Activated effector memory CD4-positive, alpha-beta T cell treated with anti-CD3 and anti-CD28 coated beads, Interleukin-2, amount 50 U/mL, for 16 hours (primary cell): ENCODE measurements at regions not wholly inside any gene's neighbourhood (a gene's known extent, or its start where the extent isn't known, plus 50 kb on each side); places are given as distances from the start of the nearest gene placed in this dataset.
"Not testable (repeated sequence)": the region's sequence is repeated elsewhere in the genome, so short reads cannot be mapped to it uniquely, and the experiment has no call there.

ENCODE experiments used
- DNase-seq: peaks from one replicate; pipeline ENCODE4 v3.0.0-alpha.2; 2020

GRCh38 chr4:123682931-123683330, 286.3 kb downstream of the SPRY1 start:
- no peak for DNase-seq

GRCh38 chr4:123684937-123685336, 288.3 kb downstream of the SPRY1 start:
- DNase-seq: not testable (repeated sequence)

DNA sequence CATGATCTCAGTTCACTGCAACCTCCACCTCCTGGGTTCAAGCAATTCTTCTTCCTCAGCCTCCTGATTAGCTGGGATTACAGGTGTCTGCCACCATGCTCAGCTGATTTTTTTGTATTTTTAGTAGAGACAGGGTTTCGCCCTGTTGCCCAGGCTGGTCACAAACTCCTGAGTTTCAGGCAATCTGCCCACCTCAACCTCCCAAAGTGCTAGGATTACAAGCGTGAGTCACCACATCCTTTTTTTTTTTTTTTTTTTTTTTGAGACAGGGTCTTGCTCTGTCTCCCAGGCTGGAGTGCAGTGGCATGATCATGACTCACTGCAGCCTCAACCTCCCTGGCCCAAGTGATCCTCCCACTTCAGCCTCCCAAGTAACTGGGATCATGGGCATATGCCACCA, 298.9 kb downstream of the SPRY1 start:
- DNase-seq: not testable (repeated sequence)

GRCh38 chr4:123696687-123697086, 300.1 kb downstream of the SPRY1 start:
- no peak for DNase-seq

GRCh38 chr4:123698556-123698955, 302.0 kb downstream of the SPRY1 start:
- no peak for DNase-seq

GRCh38 chr4:123699880-123700771, 303.5 kb downstream of the SPRY1 start:
- DNase-seq: no peak

DNA sequence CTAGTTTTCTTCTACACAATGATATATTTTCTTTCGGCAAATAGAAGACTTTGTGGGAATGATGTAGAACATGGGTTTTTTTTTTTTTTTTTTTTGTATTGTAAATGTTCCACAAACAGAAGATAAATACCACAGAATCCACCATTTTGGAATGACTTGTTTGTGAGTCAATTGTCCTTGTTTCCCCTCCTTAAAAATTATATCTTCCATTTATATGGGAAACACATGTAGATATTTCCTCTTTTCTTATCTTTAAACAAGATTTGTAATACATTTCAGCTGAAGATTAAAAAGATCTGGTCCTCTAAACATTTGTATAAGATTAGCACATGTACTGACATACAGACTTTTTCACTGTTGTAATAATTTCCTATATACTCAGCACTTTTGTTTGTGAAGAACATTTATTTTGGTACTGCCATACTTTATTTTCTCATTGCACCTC, 304.6 kb downstream of the SPRY1 start:
- DNase-seq: no peak

DNA sequence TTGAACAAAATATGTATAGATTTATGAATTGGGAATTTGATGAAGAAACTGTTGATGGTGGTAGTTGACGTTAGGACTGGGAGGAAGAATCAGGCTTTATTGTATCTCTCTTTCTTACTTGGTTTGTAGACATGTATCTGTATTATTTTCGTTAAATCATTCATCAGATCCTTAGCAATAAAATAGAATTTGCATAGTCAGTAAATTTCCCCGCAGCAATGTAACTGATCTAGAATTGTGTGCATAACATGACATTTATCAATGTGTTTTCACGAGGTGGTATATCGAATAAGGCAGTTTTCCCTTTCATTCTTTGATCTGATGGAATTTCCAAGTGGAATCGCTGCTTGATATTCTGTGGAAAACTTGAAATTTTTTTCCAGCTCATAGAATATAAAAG, 308.8 kb downstream of the SPRY1 start:
- no peak for DNase-seq

DNA sequence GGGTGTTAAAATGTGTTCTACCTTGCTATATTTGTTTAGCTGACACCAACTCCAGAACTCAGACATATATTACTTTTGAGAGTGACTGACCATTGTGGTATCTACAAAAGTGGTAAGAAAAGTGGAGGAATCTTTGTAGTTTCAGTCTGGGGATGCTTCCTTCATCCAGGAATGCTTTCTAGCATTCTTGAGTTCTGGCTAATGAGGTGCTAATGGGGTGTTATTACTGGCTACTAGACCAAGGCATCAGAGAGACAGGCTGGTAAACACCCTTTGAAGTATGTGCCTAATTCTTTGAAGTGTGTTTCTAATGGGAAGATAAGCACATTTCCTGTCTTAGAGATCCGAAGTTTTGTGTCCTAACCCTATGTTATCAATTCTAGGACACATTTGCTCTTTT, 310.4 kb downstream of the SPRY1 start:
- DNase-seq: no peak

GRCh38 chr4:123708902-123709301, 312.3 kb downstream of the SPRY1 start:
- DNase-seq: no peak

- DNase-seq: no peak
These were observed 312.7 kb downstream of the SPRY1 start for GRCh38 chr4:123709336-123709735.

DNA sequence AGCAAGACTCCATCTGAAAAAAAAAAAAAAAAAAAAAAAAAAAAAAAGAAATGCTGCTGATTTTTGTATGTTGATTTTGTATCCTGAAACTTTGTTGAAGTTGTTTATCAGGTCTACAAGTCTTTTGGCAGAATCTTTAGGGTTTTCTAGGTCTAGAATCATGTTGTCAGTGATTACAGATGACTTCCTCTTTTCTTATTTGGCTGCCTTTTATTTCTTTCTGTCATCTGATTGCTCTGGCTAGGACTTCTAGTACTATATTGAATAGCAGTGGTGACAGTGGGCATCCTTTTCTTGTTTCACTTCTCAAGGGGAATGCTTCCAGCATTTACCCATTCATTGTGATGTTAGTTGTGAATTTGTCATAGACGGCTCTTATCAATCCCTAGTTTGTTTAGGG, 334.4 kb downstream of the SPRY1 start:
- DNase-seq: no peak

- DNase-seq: no peak
These were observed 340.6 kb downstream of the SPRY1 start for GRCh38 chr4:123737156-123737555.

- DNase-seq: no peak
These were observed 343.2 kb downstream of the SPRY1 start for GRCh38 chr4:123739806-123740205.

GRCh38 chr4:123740236-123740635, 343.6 kb downstream of the SPRY1 start:
- DNase-seq: no peak

DNA sequence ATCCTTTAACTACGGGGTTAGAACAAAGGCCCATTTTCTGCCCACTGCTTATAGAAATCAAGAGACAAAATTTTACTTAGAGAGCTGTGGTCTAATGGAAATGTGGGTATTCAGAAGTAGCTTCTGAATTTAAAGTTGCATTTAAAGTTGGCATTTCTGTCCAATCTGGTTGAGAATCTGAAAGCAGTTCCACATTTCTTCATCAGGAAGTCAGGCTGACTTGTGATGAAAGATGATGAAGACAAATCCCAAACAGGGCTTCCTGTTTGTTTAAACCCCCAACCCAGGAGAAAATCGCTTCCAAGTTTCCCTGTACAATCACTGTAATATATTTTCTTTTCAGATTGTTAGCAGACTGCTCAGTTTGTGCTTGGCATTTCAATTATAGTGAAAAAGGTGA, 345.3 kb downstream of the SPRY1 start:
- no peak for DNase-seq

DNA sequence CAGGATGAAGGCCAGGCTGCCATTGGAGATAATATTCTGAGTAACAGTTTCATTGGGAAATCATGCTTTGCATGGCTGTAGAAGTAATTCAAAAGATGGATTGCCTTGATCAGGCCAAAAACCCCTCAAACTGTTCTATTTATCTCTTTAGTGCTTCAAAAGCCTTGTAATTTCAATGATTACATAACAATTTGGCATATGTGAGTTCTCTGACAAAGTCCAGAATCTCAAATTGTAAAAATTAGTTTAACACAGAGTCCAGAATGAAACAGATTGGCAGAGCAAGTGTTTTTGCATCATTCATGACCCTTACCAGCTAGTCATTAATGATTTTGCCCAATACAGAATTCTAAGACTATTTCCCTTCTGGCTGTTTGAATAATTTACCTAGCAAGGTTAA, 347.3 kb downstream of the SPRY1 start:
- no peak for DNase-seq

- DNase-seq: no peak
These were observed 348.2 kb downstream of the SPRY1 start for GRCh38 chr4:123744664-123745290.

GRCh38 chr4:123747016-123747415, 350.4 kb downstream of the SPRY1 start:
- no peak for DNase-seq

GRCh38 chr4:123748806-123749205, 352.2 kb downstream of the SPRY1 start:
- DNase-seq: no peak

- no peak for DNase-seq
These were observed 352.8 kb downstream of the SPRY1 start for GRCh38 chr4:123749383-123749782.

GRCh38 chr4:123750044-123750443, 353.4 kb downstream of the SPRY1 start:
- no peak for DNase-seq

DNA sequence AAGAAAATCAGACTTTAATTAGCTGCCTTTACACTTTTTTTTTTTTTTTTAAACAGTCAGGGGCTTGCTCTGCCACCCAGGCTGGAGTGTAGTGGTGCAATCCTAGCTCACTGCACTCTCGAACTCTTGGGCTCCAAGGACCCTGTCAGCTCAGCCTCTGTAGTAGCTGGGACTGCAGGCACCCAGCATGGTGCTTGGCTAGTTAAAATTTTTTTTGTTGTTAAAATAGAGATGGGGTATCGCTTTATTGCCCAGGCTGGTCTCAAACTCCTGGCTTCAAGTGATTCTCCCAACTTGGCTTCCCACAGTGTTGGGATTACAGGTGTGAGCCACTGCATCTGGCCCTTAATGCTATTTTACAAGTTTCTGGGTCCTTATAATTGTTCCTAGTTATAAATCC, 359.1 kb downstream of the SPRY1 start:
- DNase-seq: no peak

GRCh38 chr4:123767806-123768205, 371.2 kb downstream of the SPRY1 start:
- no peak for DNase-seq
